WERI-Rb-1 (cell line): ENCODE measurements at regions not wholly inside any gene's neighbourhood (a gene's known extent, or its start where the extent isn't known, plus 50 kb on each side); places are given as distances from the start of the nearest gene placed in this dataset.
A peak's percentile ranks its signal among the peaks of the same experiment; 100 is the strongest.

Experiments used
- DNase-seq: peaks from one replicate; pipeline ENCODE4 v3.0.0-alpha.2; 2020
- H3K27ac ChIP-seq: fragments of 250-450 bp; sonication (Bioruptor Pico); 2 replicates; pipeline ENCODE4 v1.5.1; 2020; ENCODE audit warnings: mild to moderate bottlenecking, moderate library complexity
- H3K27me3 ChIP-seq: fragments of 250-450 bp; sonication (Bioruptor Pico); 2 replicates; pipeline ENCODE4 v1.5.1; 2021; ENCODE audit warnings: mild to moderate bottlenecking, low read depth, moderate library complexity; ENCODE audit not compliant: insufficient read depth, severe bottlenecking
- H3K36me3 ChIP-seq: fragments of 250-450 bp; sonication (Bioruptor Pico); 2 replicates; pipeline ENCODE4 v1.5.1; 2020; ENCODE audit warnings: mild to moderate bottlenecking, moderate library complexity
- H3K4me3 ChIP-seq: 2 replicates; pipeline ENCODE4 v1.5.1; 2011; ENCODE audit warnings: low read depth, mild to moderate bottlenecking, control low read depth, low read length
- H3K9me3 ChIP-seq: fragments of 250-450 bp; sonication (Bioruptor Pico); 2 replicates; pipeline ENCODE4 v1.5.1; 2021; ENCODE audit warnings: mild to moderate bottlenecking, moderate library complexity; ENCODE audit not compliant: severe bottlenecking
- TF ChIP-seq, protein P1 (sequence below): IDR thresholded peaks from 2 replicates; pipeline ENCODE4 v1.5.1; 2011; ENCODE audit warnings: low read depth, mild to moderate bottlenecking, control low read depth, inconsistent platforms, low read length

DNA sequence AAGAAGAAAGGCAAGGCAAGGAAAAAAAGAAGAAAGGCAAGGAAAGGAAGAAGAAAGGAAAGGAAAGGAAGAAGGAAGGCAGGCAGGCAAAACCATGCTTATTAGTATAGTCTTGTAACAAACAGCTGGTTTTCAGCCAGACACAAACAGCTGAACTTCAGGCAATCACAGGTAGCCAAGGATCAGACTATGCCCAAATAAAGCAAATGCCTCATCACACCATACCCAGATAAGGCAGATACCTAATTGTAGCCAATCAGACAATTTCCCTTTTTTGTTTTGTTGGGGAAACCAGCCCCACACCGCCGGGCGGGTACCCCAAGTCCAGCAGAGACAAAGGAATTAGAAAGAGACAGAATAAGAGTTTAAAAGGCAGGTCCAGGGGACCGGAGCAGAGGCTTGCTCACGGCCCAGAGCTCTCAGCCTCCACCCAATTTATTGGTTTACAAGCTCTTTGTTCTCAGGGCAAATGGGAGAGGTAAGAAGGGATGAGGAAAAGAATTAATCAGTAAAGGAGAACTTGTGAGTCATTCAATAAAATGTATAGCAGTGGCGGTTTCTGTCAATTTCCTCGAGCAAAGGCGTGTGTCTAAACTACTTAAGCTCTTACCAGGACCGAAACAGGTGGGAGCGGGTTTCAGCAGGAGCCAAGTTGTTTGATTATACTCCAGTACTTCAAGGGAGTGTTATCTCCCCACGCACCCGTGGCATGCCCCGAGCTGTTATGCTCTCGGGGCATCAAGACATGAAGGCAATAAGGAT lies 886.8 kb downstream of the KCNT2 start:
- TF ChIP-seq, protein P1, sequence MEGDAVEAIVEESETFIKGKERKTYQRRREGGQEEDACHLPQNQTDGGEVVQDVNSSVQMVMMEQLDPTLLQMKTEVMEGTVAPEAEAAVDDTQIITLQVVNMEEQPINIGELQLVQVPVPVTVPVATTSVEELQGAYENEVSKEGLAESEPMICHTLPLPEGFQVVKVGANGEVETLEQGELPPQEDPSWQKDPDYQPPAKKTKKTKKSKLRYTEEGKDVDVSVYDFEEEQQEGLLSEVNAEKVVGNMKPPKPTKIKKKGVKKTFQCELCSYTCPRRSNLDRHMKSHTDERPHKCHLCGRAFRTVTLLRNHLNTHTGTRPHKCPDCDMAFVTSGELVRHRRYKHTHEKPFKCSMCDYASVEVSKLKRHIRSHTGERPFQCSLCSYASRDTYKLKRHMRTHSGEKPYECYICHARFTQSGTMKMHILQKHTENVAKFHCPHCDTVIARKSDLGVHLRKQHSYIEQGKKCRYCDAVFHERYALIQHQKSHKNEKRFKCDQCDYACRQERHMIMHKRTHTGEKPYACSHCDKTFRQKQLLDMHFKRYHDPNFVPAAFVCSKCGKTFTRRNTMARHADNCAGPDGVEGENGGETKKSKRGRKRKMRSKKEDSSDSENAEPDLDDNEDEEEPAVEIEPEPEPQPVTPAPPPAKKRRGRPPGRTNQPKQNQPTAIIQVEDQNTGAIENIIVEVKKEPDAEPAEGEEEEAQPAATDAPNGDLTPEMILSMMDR, result no peak

DNA sequence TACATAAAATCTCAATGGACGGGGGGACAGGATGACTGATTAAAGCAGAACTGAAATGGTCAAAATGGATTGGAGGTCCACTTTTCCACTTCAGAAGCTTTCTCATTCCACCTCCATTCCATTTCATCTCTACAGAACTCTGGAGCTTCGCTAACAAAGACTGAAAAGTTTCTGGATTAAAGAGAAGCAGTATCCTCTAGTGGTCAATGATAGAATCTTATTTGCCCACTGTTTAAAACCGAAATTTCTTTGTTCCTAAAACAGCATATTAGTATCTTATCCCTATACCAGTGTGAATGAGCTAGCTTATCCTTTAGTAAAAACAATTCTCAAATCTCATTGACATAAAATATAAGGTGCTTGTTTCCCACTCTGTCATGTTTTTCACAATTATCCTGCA lies 890.6 kb downstream of the KCNT2 start:
- TF ChIP-seq, protein P1, result peak; percentile 62
- H3K4me3 ChIP-seq, result no peak overlapping the region

More for the DNA sequence above, 886.8 kb downstream of the KCNT2 start:
- Histone ChIP-seq H3K27me3 (no peaks in the 10 kb centered on the region), H3K4me3 (no peak overlapping the region), H3K36me3 (no peaks in the 10 kb centered on the region), H3K9me3 (no peaks in the 10 kb centered on the region), H3K27ac (no peak overlapping the region)
- DNase-seq, result no peak

DNA sequence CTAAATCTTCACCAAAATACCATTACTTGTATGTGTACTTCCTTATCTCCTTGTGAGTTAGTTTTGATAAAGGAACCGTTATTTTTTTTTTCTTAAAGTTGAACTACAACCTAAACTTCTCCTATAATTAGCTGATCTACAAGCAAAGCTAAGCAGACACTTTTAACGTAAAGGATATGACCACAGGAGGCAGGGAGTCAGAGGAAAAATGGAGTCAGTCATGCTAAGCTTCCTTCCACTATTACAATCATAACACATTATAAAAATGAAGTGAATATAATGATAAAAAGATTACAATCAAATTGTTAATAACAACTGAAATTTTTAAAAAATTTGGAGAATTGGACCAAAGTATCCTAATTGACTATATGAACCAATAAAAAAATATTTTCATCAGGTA lies 892.6 kb downstream of the KCNT2 start:
- Histone ChIP-seq H3K27ac (no peak overlapping the region), H3K4me3 (no peak overlapping the region), H3K36me3 (no peaks in the 10 kb centered on the region), H3K27me3 (no peaks in the 10 kb centered on the region), H3K9me3 (no peaks in the 10 kb centered on the region)
- DNase-seq, result no peak
- TF ChIP-seq, protein P1, result no peak

More for the DNA sequence above, 890.6 kb downstream of the KCNT2 start:
- no peak for DNase-seq
- Histone ChIP-seq H3K9me3 (no peaks in the 10 kb centered on the region), H3K27ac (no peak overlapping the region), H3K36me3 (no peaks in the 10 kb centered on the region), H3K27me3 (no peaks in the 10 kb centered on the region)

DNA sequence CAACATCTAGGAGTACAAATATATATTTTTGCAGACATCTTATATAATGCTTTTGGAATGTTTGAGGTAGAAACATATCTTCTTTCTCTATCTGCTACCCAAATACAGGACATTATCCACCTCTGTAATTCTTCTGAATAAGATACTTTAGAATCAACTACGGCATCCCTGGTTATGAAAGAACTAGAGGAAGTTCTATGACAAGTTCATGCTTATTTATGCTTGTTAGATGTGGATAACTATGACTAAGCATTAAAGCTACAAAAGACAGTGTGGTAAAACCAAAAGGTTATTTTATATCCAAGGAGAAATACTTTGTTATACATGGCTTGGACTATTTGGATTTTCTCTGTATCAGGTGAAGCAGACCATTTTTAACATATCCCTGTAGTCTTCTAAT lies 894.0 kb downstream of the KCNT2 start:
- DNase-seq, result no peak
- no peaks in the 10 kb centered on the region for H3K36me3 ChIP-seq
- no peak overlapping the region for H3K4me3 ChIP-seq
- H3K9me3 ChIP-seq, result no peaks in the 10 kb centered on the region
- H3K27ac ChIP-seq, result no peak overlapping the region
- TF ChIP-seq, protein P1, result no peak
- H3K27me3 ChIP-seq, result no peaks in the 10 kb centered on the region

DNA sequence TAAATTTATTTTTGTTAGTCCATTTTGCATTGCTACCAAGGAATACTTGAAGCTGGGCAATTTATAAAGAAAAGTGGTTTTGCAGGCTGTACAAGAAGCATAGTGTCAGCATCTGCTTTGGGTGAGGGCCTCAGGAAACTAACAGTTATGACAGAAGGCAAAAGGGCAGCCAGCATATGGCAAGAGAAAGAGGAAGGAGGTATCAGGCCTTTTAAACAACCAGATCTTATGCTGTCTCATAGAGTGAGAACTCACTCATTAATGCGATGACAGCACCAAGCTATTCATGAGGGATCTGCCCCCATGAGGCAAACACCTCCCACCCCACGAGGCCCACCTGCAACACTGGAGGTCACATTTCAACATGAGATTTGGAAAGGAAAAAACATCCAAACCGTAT lies 898.4 kb downstream of the KCNT2 start:
- Histone ChIP-seq H3K27ac (no peak overlapping the region), H3K4me3 (no peak overlapping the region), H3K36me3 (no peaks in the 10 kb centered on the region), H3K9me3 (no peaks in the 10 kb centered on the region), H3K27me3 (no peaks in the 10 kb centered on the region)
- no peak for DNase-seq
- TF ChIP-seq, protein P1, result no peak

DNA sequence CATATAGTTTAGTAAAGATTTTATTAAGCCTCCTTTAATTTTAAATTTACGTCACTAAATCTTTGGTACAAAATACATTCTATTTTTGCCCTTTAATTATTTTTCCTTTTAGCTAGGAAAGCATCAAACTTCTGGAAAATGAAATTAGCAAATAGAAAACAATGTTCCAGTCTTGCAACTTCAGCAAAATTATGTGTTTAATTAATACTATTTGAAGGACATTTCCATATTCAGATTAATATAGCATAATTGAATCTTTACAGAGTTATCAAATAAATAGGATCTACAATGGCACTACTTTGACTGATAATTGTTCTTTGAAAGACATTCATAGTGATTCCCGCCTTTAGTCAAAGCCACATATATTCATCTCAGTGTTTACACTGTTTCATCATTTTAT lies 904.2 kb downstream of the KCNT2 start:
- TF ChIP-seq, protein P1, result no peak
- no peaks in the 10 kb centered on the region for H3K36me3 ChIP-seq
- H3K27me3 ChIP-seq, result no peaks in the 10 kb centered on the region

More for the DNA sequence above, 904.2 kb downstream of the KCNT2 start:
- no peak for DNase-seq
- Histone ChIP-seq H3K4me3 (no peak overlapping the region), H3K9me3 (no peaks in the 10 kb centered on the region), H3K27ac (no peak overlapping the region)
